T-helper 22 cell (primary cell): ENCODE measurements at regions not wholly inside any gene's neighbourhood (a gene's known extent, or its start where the extent isn't known, plus 50 kb on each side); places are given as distances from the start of the nearest gene placed in this dataset.

Source experiments
- DNase-seq: peaks from one replicate; pipeline ENCODE4 v3.0.0-alpha.2; 2020; ENCODE audit warnings: low read depth

GRCh38 chrY:15510288-15510687, 986.0 kb downstream of the NLGN4Y start:
- DNase-seq: no peak

- DNase-seq: no peak
These were observed 986.8 kb downstream of the NLGN4Y start for GRCh38 chrY:15510984-15511650.

GRCh38 chrY:15535131-15535530, 1010.8 kb downstream of the NLGN4Y start:
- no peak for DNase-seq

GRCh38 chrY:15535784-15536511, 1011.6 kb downstream of the NLGN4Y start:
- DNase-seq: no peak

GRCh38 chrY:15540516-15540915, 1016.2 kb downstream of the NLGN4Y start:
- DNase-seq: no peak

GRCh38 chrY:15546177-15546754, 1021.9 kb downstream of the NLGN4Y start:
- DNase-seq: no peak

GRCh38 chrY:15552074-15552473, 1027.7 kb downstream of the NLGN4Y start:
- DNase-seq: no peak

- DNase-seq: no peak
These were observed 1030.7 kb downstream of the NLGN4Y start for GRCh38 chrY:15554991-15555390.

- no peak for DNase-seq
These were observed 1034.8 kb downstream of the NLGN4Y start for GRCh38 chrY:15559169-15559568.

- no peak for DNase-seq
These were observed 1036.5 kb downstream of the NLGN4Y start for GRCh38 chrY:15560840-15561239.

GRCh38 chrY:15561501-15562289, 1037.4 kb downstream of the NLGN4Y start:
- no peak for DNase-seq

- no peak for DNase-seq
These were observed 1053.6 kb downstream of the NLGN4Y start for GRCh38 chrY:15577886-15578285.

GRCh38 chrY:15578761-15579160, 1054.4 kb downstream of the NLGN4Y start:
- DNase-seq: no peak

- no peak for DNase-seq
These were observed 1054.9 kb downstream of the NLGN4Y start for GRCh38 chrY:15579245-15579644.

GRCh38 chrY:15583111-15583510, 1058.8 kb downstream of the NLGN4Y start:
- DNase-seq: no peak

GRCh38 chrY:15592957-15593356, 1068.6 kb downstream of the NLGN4Y start:
- no peak for DNase-seq

- no peak for DNase-seq
These were observed 1069.3 kb downstream of the NLGN4Y start for GRCh38 chrY:15593476-15594160.

- DNase-seq: no peak
These were observed 1069.8 kb downstream of the NLGN4Y start for GRCh38 chrY:15594179-15594578.

GRCh38 chrY:15600565-15600964, 1076.2 kb downstream of the NLGN4Y start:
- DNase-seq: no peak

GRCh38 chrY:15624370-15624769, 1100.0 kb downstream of the NLGN4Y start:
- DNase-seq: no peak

- no peak for DNase-seq
These were observed 1100.6 kb downstream of the NLGN4Y start for GRCh38 chrY:15624928-15625327.

GRCh38 chrY:15648198-15648597, 1123.9 kb downstream of the NLGN4Y start:
- no peak for DNase-seq
